ENCODE measurements at regions not wholly inside any gene's neighbourhood (a gene's known extent, or its start where the extent isn't known, plus 50 kb on each side); places are given as distances from the start of the nearest gene placed in this dataset.

GRCh38 chr6:41483943-41484342, 62.2 kb upstream of the FOXP4 start:
- Histone ChIP-seq H3K4me1 (ENCODE audit: control insufficient read depth, insufficient read depth, low read length, poor library complexity, severe bottlenecking) (no peaks in the 10 kb centered on the region), H3K27ac (ENCODE audit: insufficient read depth, low read length, poor library complexity, severe bottlenecking) (no peak overlapping the region), H3K4me3 (ENCODE audit: insufficient read depth, low read depth, low read length, poor library complexity, severe bottlenecking) (no peak overlapping the region), H3K9me3 (ENCODE audit: control insufficient read depth, low read length) (no peaks in the 10 kb centered on the region), H3K27me3 (replicated peaks; ENCODE audit: control insufficient read depth, insufficient read depth, low read length, poor library complexity, severe bottlenecking) (no peaks in the 10 kb centered on the region), H3K36me3 (ENCODE audit: control insufficient read depth, insufficient read depth, low read length) (no peaks in the 10 kb centered on the region)
- DNase-seq: no peak

GRCh38 chr6:41487860-41488432, 58.2 kb upstream of the FOXP4 start:
- no peak overlapping the region for H3K4me3 ChIP-seq (ENCODE audit: insufficient read depth, low read depth, low read length, poor library complexity, severe bottlenecking)
- H3K9me3 ChIP-seq (ENCODE audit: control insufficient read depth, low read length): no peaks in the 10 kb centered on the region
- no peaks in the 10 kb centered on the region for H3K27me3 ChIP-seq (replicated peaks; ENCODE audit: control insufficient read depth, insufficient read depth, low read length, poor library complexity, severe bottlenecking)
- H3K4me1 ChIP-seq (ENCODE audit: control insufficient read depth, insufficient read depth, low read length, poor library complexity, severe bottlenecking): no peaks in the 10 kb centered on the region
- H3K27ac ChIP-seq (ENCODE audit: insufficient read depth, low read length, poor library complexity, severe bottlenecking): no peak overlapping the region
- no peaks in the 10 kb centered on the region for H3K36me3 ChIP-seq (ENCODE audit: control insufficient read depth, insufficient read depth, low read length)
- no peak for DNase-seq

- Histone ChIP-seq H3K27me3 (replicated peaks; ENCODE audit: control insufficient read depth, insufficient read depth, low read length, poor library complexity, severe bottlenecking) (no peaks in the 10 kb centered on the region), H3K27ac (ENCODE audit: insufficient read depth, low read length, poor library complexity, severe bottlenecking) (no peak overlapping the region), H3K36me3 (ENCODE audit: control insufficient read depth, insufficient read depth, low read length) (no peaks in the 10 kb centered on the region), H3K9me3 (ENCODE audit: control insufficient read depth, low read length) (no peaks in the 10 kb centered on the region), H3K4me1 (ENCODE audit: control insufficient read depth, insufficient read depth, low read length, poor library complexity, severe bottlenecking) (no peaks in the 10 kb centered on the region), H3K4me3 (ENCODE audit: insufficient read depth, low read depth, low read length, poor library complexity, severe bottlenecking) (no peak overlapping the region)
- no peak for DNase-seq
Observed at GRCh38 chr6:41488433-41489119, 57.6 kb upstream of the FOXP4 start.

- H3K9me3 ChIP-seq (ENCODE audit: control insufficient read depth, low read length): no peaks in the 10 kb centered on the region
- no peak overlapping the region for H3K4me3 ChIP-seq (ENCODE audit: insufficient read depth, low read depth, low read length, poor library complexity, severe bottlenecking)
- H3K4me1 ChIP-seq (ENCODE audit: control insufficient read depth, insufficient read depth, low read length, poor library complexity, severe bottlenecking): no peaks in the 10 kb centered on the region
- no peaks in the 10 kb centered on the region for H3K27me3 ChIP-seq (replicated peaks; ENCODE audit: control insufficient read depth, insufficient read depth, low read length, poor library complexity, severe bottlenecking)
- H3K27ac ChIP-seq (ENCODE audit: insufficient read depth, low read length, poor library complexity, severe bottlenecking): no peak overlapping the region
- H3K36me3 ChIP-seq (ENCODE audit: control insufficient read depth, insufficient read depth, low read length): no peaks in the 10 kb centered on the region
- DNase-seq: no peak
Observed at GRCh38 chr6:41489120-41489851, 56.9 kb upstream of the FOXP4 start.

- Histone ChIP-seq H3K4me3 (ENCODE audit: insufficient read depth, low read depth, low read length, poor library complexity, severe bottlenecking) (no peak overlapping the region), H3K9me3 (ENCODE audit: control insufficient read depth, low read length) (no peaks in the 10 kb centered on the region), H3K27me3 (replicated peaks; ENCODE audit: control insufficient read depth, insufficient read depth, low read length, poor library complexity, severe bottlenecking) (no peaks in the 10 kb centered on the region), H3K27ac (ENCODE audit: insufficient read depth, low read length, poor library complexity, severe bottlenecking) (no peak overlapping the region), H3K36me3 (ENCODE audit: control insufficient read depth, insufficient read depth, low read length) (no peaks in the 10 kb centered on the region), H3K4me1 (ENCODE audit: control insufficient read depth, insufficient read depth, low read length, poor library complexity, severe bottlenecking) (no peaks in the 10 kb centered on the region)
- no peak for DNase-seq
Observed at GRCh38 chr6:41492261-41492891, 53.8 kb upstream of the FOXP4 start.

GRCh38 chr6:41494212-41495110, 51.7 kb upstream of the FOXP4 start:
- no peak overlapping the region for H3K4me3 ChIP-seq (ENCODE audit: insufficient read depth, low read depth, low read length, poor library complexity, severe bottlenecking)
- no peaks in the 10 kb centered on the region for H3K9me3 ChIP-seq (ENCODE audit: control insufficient read depth, low read length)
- no peak overlapping the region for H3K27ac ChIP-seq (ENCODE audit: insufficient read depth, low read length, poor library complexity, severe bottlenecking)
- H3K27me3 ChIP-seq (replicated peaks; ENCODE audit: control insufficient read depth, insufficient read depth, low read length, poor library complexity, severe bottlenecking): no peaks in the 10 kb centered on the region
- no peaks in the 10 kb centered on the region for H3K36me3 ChIP-seq (ENCODE audit: control insufficient read depth, insufficient read depth, low read length)
- H3K4me1 ChIP-seq (ENCODE audit: control insufficient read depth, insufficient read depth, low read length, poor library complexity, severe bottlenecking): no peaks in the 10 kb centered on the region
- no peak for DNase-seq
